NCI-H2227 treated with DMSO at 0.1 percent for 48 hours (cell line): ENCODE measurements at regions not wholly inside any gene's neighbourhood (a gene's known extent, or its start where the extent isn't known, plus 50 kb on each side); places are given as distances from the start of the nearest gene placed in this dataset.

ENCODE experiments used
- DNase-seq: peaks from one replicate; lab custom pipeline; 2025; lab: John Stamatoyannopoulos, UW

DNA sequence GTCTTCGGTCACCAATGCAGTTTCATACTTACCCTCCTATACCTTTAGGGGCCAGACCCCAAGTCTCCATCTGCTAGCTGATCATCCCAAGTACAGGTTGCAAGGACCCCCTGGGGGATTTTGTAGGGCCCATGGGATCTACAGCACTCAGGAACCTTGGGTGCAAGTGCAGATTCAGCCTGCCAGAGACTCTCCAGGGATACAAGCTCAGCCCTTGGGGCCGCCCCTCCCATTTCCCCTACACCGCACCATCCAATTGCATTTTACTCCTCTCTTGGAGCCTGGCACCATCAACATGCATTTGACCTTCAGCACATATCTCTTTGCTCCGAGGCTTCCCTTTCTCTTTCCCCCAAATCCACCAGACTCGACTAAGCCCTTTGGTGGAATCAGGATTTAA, 154.7 kb upstream of the ZNF536 start:
- no peak for DNase-seq

- no peak for DNase-seq
These were observed 152.5 kb upstream of the ZNF536 start for GRCh38 chr19:30219702-30220101.

DNA sequence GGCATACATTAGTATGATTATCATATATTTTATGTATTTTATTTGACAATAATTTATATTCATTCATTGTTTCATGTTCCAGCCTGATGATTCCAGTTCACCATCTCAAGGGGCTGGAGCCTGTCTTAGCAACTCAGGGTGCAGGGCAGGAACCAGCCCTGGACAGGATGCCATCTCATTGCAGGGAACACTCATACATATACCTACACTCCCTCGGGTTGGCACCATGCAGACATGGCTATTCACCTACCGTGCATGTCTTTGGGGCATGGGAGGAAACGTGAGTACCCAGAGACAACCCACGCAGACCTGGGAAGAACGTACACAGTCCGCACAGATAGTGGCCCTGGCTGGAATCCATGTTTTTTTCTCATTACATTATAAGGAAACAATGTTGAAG, 151.0 kb upstream of the ZNF536 start:
- DNase-seq = no peak

- no peak for DNase-seq
These were observed 149.7 kb upstream of the ZNF536 start for GRCh38 chr19:30222428-30222873.

- no peak for DNase-seq
These were observed 149.0 kb upstream of the ZNF536 start for GRCh38 chr19:30222992-30223865.

- no peak for DNase-seq
These were observed 148.1 kb upstream of the ZNF536 start for GRCh38 chr19:30223866-30224688.

DNA sequence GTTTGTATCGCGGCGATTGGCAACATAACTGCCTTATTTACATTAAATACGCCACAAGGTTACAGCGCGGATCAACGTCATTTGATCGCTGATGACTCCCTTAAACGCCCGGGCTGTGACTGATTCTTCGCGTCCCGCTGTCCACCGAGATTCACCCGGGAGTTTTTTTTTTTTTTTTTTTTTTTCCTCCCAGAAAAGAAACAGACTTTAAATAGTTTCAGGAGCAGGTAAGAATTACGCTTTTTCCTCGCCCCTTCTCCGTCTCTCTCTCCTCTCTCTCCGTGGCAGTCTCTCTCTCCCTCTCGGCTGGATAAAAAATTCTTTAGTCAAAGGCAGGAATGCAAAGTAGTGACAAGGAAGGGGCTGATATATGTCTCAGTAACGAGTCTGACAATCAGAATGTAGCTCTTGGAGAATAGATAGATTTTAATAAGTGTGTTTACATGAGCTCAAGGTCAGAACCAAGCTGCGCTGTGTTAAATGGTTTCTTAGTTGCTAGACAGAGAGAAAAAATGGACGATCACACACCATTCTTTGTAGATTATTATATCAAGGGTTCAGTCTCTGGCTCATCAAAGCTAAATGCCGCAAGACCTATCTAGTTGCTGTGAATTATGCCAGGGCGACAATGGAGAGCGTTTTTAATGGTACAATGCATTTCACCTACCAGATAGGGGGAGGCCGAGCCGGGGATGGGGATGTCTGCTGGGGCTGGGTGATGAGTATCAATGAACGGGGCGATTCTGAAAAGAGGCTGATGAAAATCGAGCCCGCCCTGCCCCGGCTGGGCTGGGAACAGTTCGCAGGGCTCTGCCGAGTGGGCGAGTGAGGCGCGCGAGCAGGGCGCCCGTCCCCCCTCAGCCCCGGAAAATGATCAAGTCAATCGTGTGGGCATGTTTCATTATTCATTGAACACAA, 147.2 kb upstream of the ZNF536 start:
- DNase-seq = peak; percentile 31

GRCh38 chr19:30225676-30226463, 146.3 kb upstream of the ZNF536 start:
- no peak for DNase-seq

- DNase-seq = no peak
These were observed 145.6 kb upstream of the ZNF536 start for GRCh38 chr19:30226464-30227011.

DNA sequence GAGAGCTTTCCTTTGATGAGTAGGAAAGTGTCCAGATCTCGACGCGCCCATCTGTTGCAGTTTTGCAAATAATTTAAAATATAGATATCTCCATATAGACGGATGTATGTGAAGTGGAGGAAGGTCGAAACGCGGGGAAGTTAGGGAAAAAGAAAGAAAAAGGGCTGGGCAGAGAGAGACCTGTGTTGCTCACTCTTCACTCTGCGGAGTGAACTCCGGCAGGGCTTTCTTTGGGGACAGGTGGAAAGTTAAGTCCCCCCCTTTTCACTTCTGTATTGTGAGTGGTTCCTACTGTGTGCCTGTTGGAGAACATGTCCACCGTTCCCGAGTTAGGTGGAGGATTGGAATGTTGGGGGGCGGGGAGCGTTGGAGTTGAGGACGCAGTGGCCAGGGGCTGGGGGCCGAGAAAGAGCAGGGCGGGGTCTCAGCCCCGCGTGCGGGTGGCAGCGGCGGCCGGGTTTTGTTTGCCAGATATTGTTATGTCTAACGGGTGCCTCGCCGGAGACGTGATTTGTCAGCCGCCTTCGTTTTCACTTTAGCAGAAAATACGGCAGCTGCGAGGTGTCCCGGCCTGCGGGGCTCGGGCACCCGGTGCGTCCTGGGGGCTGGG, 145.1 kb upstream of the ZNF536 start:
- DNase-seq = no peak

GRCh38 chr19:30227661-30228112, 144.5 kb upstream of the ZNF536 start:
- peak; percentile 83 for DNase-seq

GRCh38 chr19:30228113-30228834, 143.9 kb upstream of the ZNF536 start:
- no peak for DNase-seq

GRCh38 chr19:30228835-30229524, 143.2 kb upstream of the ZNF536 start:
- peak; percentile 26 for DNase-seq

- DNase-seq = no peak
These were observed 142.5 kb upstream of the ZNF536 start for GRCh38 chr19:30229525-30230174.

DNA sequence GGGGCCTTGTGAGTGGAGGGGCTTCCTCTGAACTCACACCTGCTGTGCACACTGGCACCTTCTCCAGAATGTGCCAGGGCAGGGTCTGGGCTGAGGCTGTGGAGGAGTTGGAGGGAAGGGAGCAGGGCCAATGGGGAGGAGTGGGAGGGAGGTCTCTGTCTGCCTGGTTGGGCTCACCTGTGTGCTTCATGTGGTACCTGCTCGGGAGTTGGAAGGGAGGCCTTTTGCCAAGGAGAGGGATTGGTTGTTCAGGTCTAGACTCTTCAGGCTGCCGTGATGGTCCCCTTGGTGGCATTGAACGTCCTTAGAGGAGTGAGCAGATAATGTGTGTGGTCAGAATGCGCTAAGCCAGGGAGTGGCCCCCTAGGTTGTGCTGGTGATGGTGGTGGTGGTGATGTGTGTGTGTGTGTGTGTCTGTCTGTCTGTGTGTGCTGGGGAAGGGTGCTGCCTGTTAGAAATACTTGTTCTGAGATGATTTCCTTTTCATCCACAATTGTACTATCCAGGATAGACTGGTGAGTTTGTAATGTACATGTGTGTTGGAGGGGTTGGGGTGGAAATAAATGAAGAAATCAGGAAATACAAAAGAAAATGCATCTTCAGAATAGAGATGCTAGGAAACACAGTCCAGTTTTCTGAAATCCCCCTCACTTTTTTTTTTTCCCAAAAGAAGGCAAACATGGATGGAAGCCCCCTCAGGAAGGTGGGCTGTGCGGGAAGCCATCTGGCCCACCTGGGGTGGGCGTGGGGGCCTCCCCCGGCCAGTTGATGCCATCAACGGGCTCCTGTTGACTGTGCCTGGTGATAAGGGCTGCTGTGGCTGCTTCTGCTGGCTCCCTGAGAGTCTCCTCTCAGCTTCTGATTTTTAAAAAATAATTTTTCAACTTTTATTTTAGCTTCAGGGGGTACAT, 140.5 kb upstream of the ZNF536 start:
- no peak for DNase-seq

GRCh38 chr19:30233375-30233774, 138.8 kb upstream of the ZNF536 start:
- no peak for DNase-seq

- DNase-seq = no peak
These were observed 136.2 kb upstream of the ZNF536 start for GRCh38 chr19:30235946-30236345.
